ENCODE measurements at regions not wholly inside any gene's neighbourhood (a gene's known extent, or its start where the extent isn't known, plus 50 kb on each side); places are given as distances from the start of the nearest gene placed in this dataset.

- ATAC-seq (no peak), DNase-seq (no peak)
- intact Hi-C loops (cut with DNase I) = no loop called here
- H3K4me3 ChIP-seq = no peak overlapping the region
- TF ChIP-seq CTCF (IDR thresholded peaks at IDR 0.05) (no peak), POLR2A (IDR thresholded peaks at IDR 0.05) (no peak)
- H3K9me3 ChIP-seq = no peaks in the 10 kb centered on the region
- no peaks in the 10 kb centered on the region for H3K36me3 ChIP-seq (replicated peaks in 1 of 2; ENCODE audit: insufficient read depth in 1 of 2, low read depth in 2 of 2)
- no peaks in the 10 kb centered on the region for H3K4me1 ChIP-seq
- 26 to 46% methylated on average over 1 of the region's 1 CpG for WGBS, 2 donors
- no peak overlapping the region for H3K27ac ChIP-seq
- H3K27me3 ChIP-seq = no peaks in the 10 kb centered on the region
Observed at GRCh38 chr4:28354880-28355656, 1494.4 kb downstream of the STIM2 start.

DNA sequence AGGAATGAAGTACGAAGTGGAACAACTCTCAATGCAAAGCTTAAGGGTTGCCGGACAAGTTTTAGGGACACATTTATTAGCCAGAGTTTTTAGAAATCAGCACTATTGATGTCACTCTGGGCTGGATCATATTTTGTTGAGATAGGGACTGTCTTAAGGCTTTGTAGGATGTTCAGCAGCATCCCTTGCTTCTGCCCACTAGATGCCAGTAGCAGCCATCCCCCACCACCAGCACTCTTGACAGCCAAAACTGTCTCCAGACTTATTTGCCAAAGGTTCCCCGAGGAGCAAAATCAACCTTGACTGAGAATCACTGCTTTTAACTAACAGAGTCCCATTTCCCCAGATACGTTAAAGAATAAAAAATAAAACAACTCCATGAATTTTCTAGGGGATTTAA, 1497.3 kb downstream of the STIM2 start:
- no peaks in the 10 kb centered on the region for H3K27me3 ChIP-seq
- no peak overlapping the region for H3K4me3 ChIP-seq
- ATAC-seq = no peak
- intact Hi-C loops (cut with DNase I) = no loop called here
- TF ChIP-seq POLR2A (IDR thresholded peaks at IDR 0.05) (no peak), CTCF (IDR thresholded peaks at IDR 0.05) (no peak)
- WGBS, 2 donors = 48 to 54% methylated on average over 4 of the region's 4 CpGs
- no peak for DNase-seq
- no peaks in the 10 kb centered on the region for H3K9me3 ChIP-seq
- H3K27ac ChIP-seq = no peak overlapping the region
- no peaks in the 10 kb centered on the region for H3K4me1 ChIP-seq
- H3K36me3 ChIP-seq (replicated peaks in 1 of 2; ENCODE audit: insufficient read depth in 1 of 2, low read depth in 2 of 2) = no peaks in the 10 kb centered on the region

- Histone ChIP-seq H3K36me3 (replicated peaks in 1 of 2; ENCODE audit: insufficient read depth in 1 of 2, low read depth in 2 of 2) (no peaks in the 10 kb centered on the region), H3K27ac (no peak overlapping the region), H3K4me3 (no peak overlapping the region), H3K27me3 (no peaks in the 10 kb centered on the region), H3K4me1 (no peaks in the 10 kb centered on the region), H3K9me3 (no peaks in the 10 kb centered on the region)
- WGBS, 2 donors = 31 to 37% methylated on average over 2 of the region's 2 CpGs
- no peak for ATAC-seq
- no peak for DNase-seq
- TF ChIP-seq POLR2A (IDR thresholded peaks at IDR 0.05) = no peak
- TF ChIP-seq CTCF (IDR thresholded peaks at IDR 0.05) = no peak
- intact Hi-C loops (cut with DNase I) = no loop called here
Observed at GRCh38 chr4:28358606-28359005, 1498.0 kb downstream of the STIM2 start.

DNA sequence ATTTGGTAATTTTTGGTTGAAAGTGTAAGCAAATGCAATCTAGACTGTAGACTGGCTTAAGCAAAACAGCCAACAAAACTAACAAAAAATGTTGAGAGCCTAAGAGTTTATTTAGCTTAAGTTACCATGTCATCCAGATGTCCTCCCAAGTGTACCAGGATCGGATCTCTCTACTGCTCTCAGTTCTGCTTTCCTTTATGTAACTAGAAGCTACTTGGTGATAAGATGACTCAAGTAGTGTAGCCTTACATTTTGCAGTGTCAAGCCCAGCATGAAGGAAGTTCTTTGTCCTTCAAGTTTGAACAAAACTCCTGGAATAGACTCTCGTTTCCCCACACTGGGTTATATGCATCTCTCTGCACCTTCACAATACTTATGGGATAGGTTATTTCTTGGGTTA, 1500.0 kb downstream of the STIM2 start:
- no peak overlapping the region for H3K4me3 ChIP-seq
- TF ChIP-seq CTCF (IDR thresholded peaks at IDR 0.05) = no peak
- no peak for TF ChIP-seq POLR2A (IDR thresholded peaks at IDR 0.05)
- H3K27ac ChIP-seq = no peak overlapping the region
- ATAC-seq = no peak
- H3K27me3 ChIP-seq = no peaks in the 10 kb centered on the region
- no peaks in the 10 kb centered on the region for H3K9me3 ChIP-seq
- 33 to 45% methylated on average over 2 of the region's 2 CpGs for WGBS, 2 donors
- intact Hi-C loops (cut with DNase I) = no loop called here
- no peaks in the 10 kb centered on the region for H3K4me1 ChIP-seq
- DNase-seq = no peak
- H3K36me3 ChIP-seq (replicated peaks in 1 of 2; ENCODE audit: insufficient read depth in 1 of 2, low read depth in 2 of 2) = no peaks in the 10 kb centered on the region

- ATAC-seq (no peak), DNase-seq (no peak)
- Histone ChIP-seq H3K27ac (no peak overlapping the region), H3K36me3 (replicated peaks in 1 of 2; ENCODE audit: insufficient read depth in 1 of 2, low read depth in 2 of 2) (no peaks in the 10 kb centered on the region), H3K27me3 (no peaks in the 10 kb centered on the region), H3K4me3 (no peak overlapping the region), H3K4me1 (no peaks in the 10 kb centered on the region), H3K9me3 (no peaks in the 10 kb centered on the region)
- TF ChIP-seq CTCF (IDR thresholded peaks at IDR 0.05) (no peak), POLR2A (IDR thresholded peaks at IDR 0.05) (no peak)
- intact Hi-C loops (cut with DNase I) = no loop called here
- WGBS, 2 donors = 46 to 54% methylated on average over 4 of the region's 4 CpGs
Observed at GRCh38 chr4:28362169-28362568, 1501.5 kb downstream of the STIM2 start.

All from body of pancreas (tissue), 4 donors.